OCI-LY7 (cell line): ENCODE measurements at regions not wholly inside any gene's neighbourhood (a gene's known extent, or its start where the extent isn't known, plus 50 kb on each side); places are given as distances from the start of the nearest gene placed in this dataset.

Source experiments
- BruUV-seq: library from RNA; stranded (reverse); fragments of 400-500 nt; replicated peaks from 2 replicates; lab custom pipeline; 2021; lab: Mats Ljungman, UMichigan
- CTCF ChIA-PET: fragments of 300-600 bp; sonication (Branson Sonifier 250); formaldehyde crosslinking; loops from one replicate; lab custom pipeline; 2022; ENCODE audit warnings: antibody characterized with exemption; ENCODE audit not compliant: unreplicated experiment; lab: Charles Lee
- POLR2A ChIA-PET: fragments of 300-600 bp; sonication (Branson Sonifier 250); formaldehyde crosslinking; loops from one replicate; lab custom pipeline; 2022; ENCODE audit warnings: antibody characterized with exemption; lab: Charles Lee
- DNase-seq: peaks from one replicate; pipeline ENCODE4 v3.0.0-alpha.2; 2015; ENCODE audit warnings: low spot score
- H2AFZ ChIP-seq: fragments of 200-600 bp; sonication (generic), shearing (Covaris generic); 2 replicates; pipeline ENCODE4 v1.6.1; 2014; ENCODE audit warnings: mild to moderate bottlenecking, antibody characterized with exemption, low read length, moderate library complexity
- H3K27ac ChIP-seq: fragments of 200-600 bp; sonication (generic); 2 replicates; pipeline ENCODE4 v1.5.1; 2014; ENCODE audit warnings: mixed run types, low read depth, mild to moderate bottlenecking, moderate library complexity, low read length, inconsistent platforms; ENCODE audit not compliant: poor library complexity, severe bottlenecking
- H3K36me3 ChIP-seq: fragments of 200-600 bp; sonication (generic); 2 replicates; pipeline ENCODE4 v1.6.1; 2014; ENCODE audit warnings: mild to moderate bottlenecking, antibody characterized with exemption, low read length, moderate library complexity, mixed read lengths; ENCODE audit not compliant: insufficient read depth
- H3K4me1 ChIP-seq: fragments of 200-600 bp; sonication (generic); 2 replicates; pipeline ENCODE4 v1.5.1; 2014; ENCODE audit warnings: mild to moderate bottlenecking, low read length; ENCODE audit not compliant: insufficient read depth, poor library complexity, severe bottlenecking
- H3K4me2 ChIP-seq: fragments of 200-600 bp; sonication (generic); 2 replicates; pipeline ENCODE4 v1.6.1; 2014; ENCODE audit warnings: mild to moderate bottlenecking, low read length
- H3K4me3 ChIP-seq: fragments of 200-600 bp; sonication (generic); 2 replicates; pipeline ENCODE4 v1.5.1; 2014; ENCODE audit warnings: mild to moderate bottlenecking, low read depth, low read length; ENCODE audit not compliant: poor library complexity, severe bottlenecking
- H3K79me2 ChIP-seq: fragments of 200-600 bp; sonication (generic); 2 replicates; pipeline ENCODE4 v1.6.1; 2016; ENCODE audit warnings: low read depth, mild to moderate bottlenecking, low read length, moderate library complexity, mixed read lengths; ENCODE audit not compliant: insufficient read depth
- H3K9me2 ChIP-seq: fragments of 200-600 bp; sonication (generic); 2 replicates; pipeline ENCODE4 v1.6.1; 2016; ENCODE audit warnings: mild to moderate bottlenecking, low read length, mixed read lengths; ENCODE audit not compliant: insufficient read depth
- H3K9me3 ChIP-seq: fragments of 200-600 bp; sonication (generic); 2 replicates; pipeline ENCODE4 v1.6.1; 2014; ENCODE audit warnings: mild to moderate bottlenecking, mixed run types, low read length, mixed read lengths
- H4K20me1 ChIP-seq: fragments of 200-600 bp; sonication (generic); 2 replicates; pipeline ENCODE4 v1.6.1; 2014; ENCODE audit warnings: mild to moderate bottlenecking, antibody characterized with exemption, low read length, moderate library complexity, mixed read lengths; ENCODE audit not compliant: insufficient read depth
- EZH2phosphoT487 ChIP-seq: fragments of 200-600 bp; sonication (generic); IDR thresholded peaks from 2 replicates; pipeline ENCODE4 v1.6.1; 2018; ENCODE audit warnings: low read depth, borderline replicate concordance, mild to moderate bottlenecking, mixed run types, antibody characterized with exemption, low read length, moderate library complexity, mixed read lengths
- intact Hi-C: fragments of 100-400 bp; cut with micrococcal nuclease; formaldehyde crosslinking; loops from one replicate; pipeline ENCODE4 v1.10.0; 2022; ENCODE audit not compliant: unreplicated experiment
- TF ChIP-seq, protein P1 (sequence below): fragments of 200-600 bp; sonication (generic); conservative IDR thresholded peaks from 2 replicates; pipeline ENCODE4 v1.5.1; 2014; ENCODE audit warnings: mild to moderate bottlenecking, antibody characterized with exemption, low read length, moderate library complexity, mixed read lengths

DNA sequence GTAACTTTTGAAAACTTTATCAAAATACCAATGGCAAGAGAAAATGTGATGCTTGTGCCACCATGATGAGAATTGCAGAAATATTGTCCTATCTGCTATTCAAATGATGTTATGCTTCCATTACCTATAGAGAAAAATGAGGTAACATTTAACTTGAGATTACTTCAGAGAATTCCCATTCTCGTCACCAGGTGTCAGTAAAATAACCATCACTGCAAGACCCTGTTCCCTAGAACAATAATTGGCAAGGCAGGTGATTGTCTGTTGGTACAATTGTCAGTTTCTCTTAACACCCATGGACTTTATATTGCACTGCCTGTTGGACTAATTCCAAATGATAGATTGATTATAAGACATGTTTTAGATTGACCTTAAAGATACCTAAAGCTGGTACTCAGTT, 179.9 kb downstream of the GABRG1 start:
- BruUV-seq: no TSS peak
- CTCF ChIA-PET: no interaction called here

DNA sequence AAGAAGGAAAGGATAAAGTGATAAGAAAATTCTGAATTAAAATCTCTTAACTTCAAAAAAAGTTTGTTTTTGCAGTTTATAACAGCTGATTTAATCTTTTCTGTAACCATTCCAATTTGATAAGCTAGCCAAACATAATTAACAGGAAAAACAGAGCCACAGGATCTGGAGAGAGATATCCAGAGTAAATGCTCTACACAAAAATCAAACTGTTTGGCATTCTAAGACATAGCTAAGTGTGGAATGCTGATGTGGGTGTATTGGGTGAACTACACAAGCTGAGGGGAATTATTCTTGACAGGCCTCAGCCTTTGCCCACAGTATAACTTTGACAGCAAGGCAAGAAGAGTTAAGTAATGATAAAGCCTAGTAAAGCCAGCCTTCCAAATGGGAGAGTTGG, 184.8 kb downstream of the GABRG1 start:
- no peak overlapping the region for H3K4me3 ChIP-seq
- no TSS peak for BruUV-seq
- no peak for TF ChIP-seq EZH2phosphoT487
- TF ChIP-seq, protein P1, sequence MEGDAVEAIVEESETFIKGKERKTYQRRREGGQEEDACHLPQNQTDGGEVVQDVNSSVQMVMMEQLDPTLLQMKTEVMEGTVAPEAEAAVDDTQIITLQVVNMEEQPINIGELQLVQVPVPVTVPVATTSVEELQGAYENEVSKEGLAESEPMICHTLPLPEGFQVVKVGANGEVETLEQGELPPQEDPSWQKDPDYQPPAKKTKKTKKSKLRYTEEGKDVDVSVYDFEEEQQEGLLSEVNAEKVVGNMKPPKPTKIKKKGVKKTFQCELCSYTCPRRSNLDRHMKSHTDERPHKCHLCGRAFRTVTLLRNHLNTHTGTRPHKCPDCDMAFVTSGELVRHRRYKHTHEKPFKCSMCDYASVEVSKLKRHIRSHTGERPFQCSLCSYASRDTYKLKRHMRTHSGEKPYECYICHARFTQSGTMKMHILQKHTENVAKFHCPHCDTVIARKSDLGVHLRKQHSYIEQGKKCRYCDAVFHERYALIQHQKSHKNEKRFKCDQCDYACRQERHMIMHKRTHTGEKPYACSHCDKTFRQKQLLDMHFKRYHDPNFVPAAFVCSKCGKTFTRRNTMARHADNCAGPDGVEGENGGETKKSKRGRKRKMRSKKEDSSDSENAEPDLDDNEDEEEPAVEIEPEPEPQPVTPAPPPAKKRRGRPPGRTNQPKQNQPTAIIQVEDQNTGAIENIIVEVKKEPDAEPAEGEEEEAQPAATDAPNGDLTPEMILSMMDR: no peak
- no peaks in the 10 kb centered on the region; the same call in 1 of the 2 replicates for H3K9me2 ChIP-seq
- CTCF ChIA-PET: no interaction called here
- H3K9me3 ChIP-seq: no peaks in the 10 kb centered on the region
- H3K36me3 ChIP-seq: no peaks in the 10 kb centered on the region
- H2AFZ ChIP-seq: no peak overlapping the region
- no peaks in the 10 kb centered on the region for H4K20me1 ChIP-seq
- H3K4me2 ChIP-seq: no peak overlapping the region
- H3K79me2 ChIP-seq: no peaks in the 10 kb centered on the region
- no peak overlapping the region for H3K27ac ChIP-seq
- DNase-seq: no peak
- POLR2A ChIA-PET: interaction anchor here (0.8 kb wide), 1 partner anchor 11 kb away, joined by 5 read pairs; no protein-coding TSS in a partner anchor
- intact Hi-C loops: no loop called here
- no peaks in the 10 kb centered on the region for H3K4me1 ChIP-seq

More for the DNA sequence above, 179.9 kb downstream of the GABRG1 start:
- H2AFZ ChIP-seq: no peak overlapping the region
- POLR2A ChIA-PET: interaction anchor here (0.7 to 1.2 kb wide), 2 partner anchors 12 to 380 kb away, joined by 4 read pairs; no protein-coding TSS in a partner anchor
- no peak for TF ChIP-seq EZH2phosphoT487
- TF ChIP-seq, protein P1: no peak
- H3K4me2 ChIP-seq: no peak overlapping the region
- H4K20me1 ChIP-seq: no peaks in the 10 kb centered on the region
- intact Hi-C loops: no loop called here
- H3K4me1 ChIP-seq: no peaks in the 10 kb centered on the region
- no peak for DNase-seq
- H3K27ac ChIP-seq: no peak overlapping the region
- no peaks in the 10 kb centered on the region; the same call in 1 of the 2 replicates for H3K9me2 ChIP-seq
- H3K36me3 ChIP-seq: no peaks in the 10 kb centered on the region
- no peak overlapping the region for H3K4me3 ChIP-seq
- no peaks in the 10 kb centered on the region for H3K79me2 ChIP-seq
- H3K9me3 ChIP-seq: no peaks in the 10 kb centered on the region

DNA sequence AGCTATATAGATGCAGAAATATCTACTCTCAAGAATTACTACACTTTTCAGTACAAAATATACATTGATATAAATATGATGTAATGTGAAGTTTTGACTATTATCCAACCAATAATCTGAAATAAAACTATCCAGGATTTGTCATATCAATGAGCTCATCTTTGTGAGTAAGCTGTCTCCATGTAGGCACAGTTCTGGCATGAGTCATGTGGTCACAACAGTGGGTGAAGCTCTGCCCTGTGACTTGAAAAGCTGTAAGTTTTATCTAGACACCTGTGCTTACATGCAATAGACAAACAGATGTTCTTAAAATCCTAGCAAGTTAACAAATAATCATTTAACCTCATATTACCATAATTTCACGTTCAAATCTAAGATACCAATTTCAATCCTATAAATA, 192.7 kb downstream of the GABRG1 start:
- no peaks in the 10 kb centered on the region for H3K9me3 ChIP-seq
- intact Hi-C loops: no loop called here
- no peak overlapping the region for H3K4me2 ChIP-seq
- no peaks in the 10 kb centered on the region for H3K4me1 ChIP-seq
- H3K79me2 ChIP-seq: no peaks in the 10 kb centered on the region
- BruUV-seq: no TSS peak
- H3K27ac ChIP-seq: no peak overlapping the region
- POLR2A ChIA-PET: no interaction called here
- no peak overlapping the region for H2AFZ ChIP-seq
- no peaks in the 10 kb centered on the region for H4K20me1 ChIP-seq
- no peak for DNase-seq
- no peak overlapping the region for H3K4me3 ChIP-seq
- H3K36me3 ChIP-seq: no peaks in the 10 kb centered on the region
- H3K9me2 ChIP-seq: no peaks in the 10 kb centered on the region
- no peak for TF ChIP-seq EZH2phosphoT487
- CTCF ChIA-PET: no interaction called here
